Breast epithelium (tissue), 3 donors: ENCODE measurements at regions not wholly inside any gene's neighbourhood (a gene's known extent, or its start where the extent isn't known, plus 50 kb on each side); places are given as distances from the start of the nearest gene placed in this dataset.

ENCODE experiments used
- POLR2A ChIP-seq: fragments of 450-650 bp; IDR thresholded peaks from one replicate; pipeline ENCODE4 v1.6.1; 2016; ENCODE audit warnings: antibody characterized with exemption, mild to moderate bottlenecking, moderate library complexity
- POLR2AphosphoS5 ChIP-seq, 3 donors: sonication (generic); formaldehyde crosslinking; IDR thresholded peaks; one replicate each; pipeline ENCODE4 v1.6.1; 2017; ENCODE audit warnings: antibody characterized with exemption in 3 of 3
- TF ChIP-seq, protein P1 (sequence below), 3 donors: fragments of 450-650 bp; IDR thresholded peaks; one replicate each; pipeline ENCODE4 v1.5.1; 2016 to 2017; ENCODE audit warnings: antibody characterized with exemption in 3 of 3, mild to moderate bottlenecking in 3 of 3, moderate library complexity in 3 of 3

GRCh38 chr7:47213276-47213675 lies 368.6 kb downstream of the TNS3 start:
- TF ChIP-seq, protein P1, sequence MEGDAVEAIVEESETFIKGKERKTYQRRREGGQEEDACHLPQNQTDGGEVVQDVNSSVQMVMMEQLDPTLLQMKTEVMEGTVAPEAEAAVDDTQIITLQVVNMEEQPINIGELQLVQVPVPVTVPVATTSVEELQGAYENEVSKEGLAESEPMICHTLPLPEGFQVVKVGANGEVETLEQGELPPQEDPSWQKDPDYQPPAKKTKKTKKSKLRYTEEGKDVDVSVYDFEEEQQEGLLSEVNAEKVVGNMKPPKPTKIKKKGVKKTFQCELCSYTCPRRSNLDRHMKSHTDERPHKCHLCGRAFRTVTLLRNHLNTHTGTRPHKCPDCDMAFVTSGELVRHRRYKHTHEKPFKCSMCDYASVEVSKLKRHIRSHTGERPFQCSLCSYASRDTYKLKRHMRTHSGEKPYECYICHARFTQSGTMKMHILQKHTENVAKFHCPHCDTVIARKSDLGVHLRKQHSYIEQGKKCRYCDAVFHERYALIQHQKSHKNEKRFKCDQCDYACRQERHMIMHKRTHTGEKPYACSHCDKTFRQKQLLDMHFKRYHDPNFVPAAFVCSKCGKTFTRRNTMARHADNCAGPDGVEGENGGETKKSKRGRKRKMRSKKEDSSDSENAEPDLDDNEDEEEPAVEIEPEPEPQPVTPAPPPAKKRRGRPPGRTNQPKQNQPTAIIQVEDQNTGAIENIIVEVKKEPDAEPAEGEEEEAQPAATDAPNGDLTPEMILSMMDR (IDR thresholded peaks at IDR 0.05): no peak
- no peak for TF ChIP-seq POLR2A
- TF ChIP-seq POLR2AphosphoS5 (IDR thresholded peaks at IDR 0.05): no peak
